ENCODE measurements at regions not wholly inside any gene's neighbourhood (a gene's known extent, or its start where the extent isn't known, plus 50 kb on each side); places are given as distances from the start of the nearest gene placed in this dataset.

- no peaks in the 10 kb centered on the region for H3K27me3 ChIP-seq
- no peaks in the 10 kb centered on the region for H3K36me3 ChIP-seq
- intact Hi-C loops (cut with DNase I): no loop called here
- no peak overlapping the region for H3K27ac ChIP-seq (replicated peaks in 1 of 4)
- H3K9me3 ChIP-seq: no peaks in the 10 kb centered on the region
- WGBS: 85% methylated on average over 1 of the region's 1 CpG
- no peak for DNase-seq (ENCODE audit: extremely low spot score)
- H3K4me1 ChIP-seq: no peaks in the 10 kb centered on the region
- no peak overlapping the region for H3K4me3 ChIP-seq
- no peak for TF ChIP-seq POLR2AphosphoS5 (IDR thresholded peaks at IDR 0.05)
- no peak for TF ChIP-seq EP300 (IDR thresholded peaks at IDR 0.05)
- no peak for TF ChIP-seq CTCF (IDR thresholded peaks at IDR 0.05)
- TF ChIP-seq POLR2A (IDR thresholded peaks at IDR 0.05; ENCODE audit: low read depth): no peak
These were observed 523.7 kb downstream of the TAFA4 start for GRCh38 chr3:68408626-68409025.

GRCh38 chr3:68403741-68404140 is 528.6 kb downstream of the TAFA4 start:
- Histone ChIP-seq H3K9me3 (no peaks in the 10 kb centered on the region), H3K27me3 (no peaks in the 10 kb centered on the region), H3K36me3 (no peaks in the 10 kb centered on the region), H3K4me1 (no peaks in the 10 kb centered on the region), H3K27ac (replicated peaks in 1 of 4) (no peak overlapping the region), H3K4me3 (no peak overlapping the region)
- DNase-seq (ENCODE audit: extremely low spot score): no peak
- intact Hi-C loops (cut with DNase I): no loop called here
- TF ChIP-seq POLR2A (IDR thresholded peaks at IDR 0.05; ENCODE audit: low read depth): no peak
- TF ChIP-seq CTCF (IDR thresholded peaks at IDR 0.05): no peak
- TF ChIP-seq POLR2AphosphoS5 (IDR thresholded peaks at IDR 0.05): no peak
- no peak for TF ChIP-seq EP300 (IDR thresholded peaks at IDR 0.05)

- 64% methylated on average over 6 of the region's 6 CpGs for WGBS
- H3K36me3 ChIP-seq: no peaks in the 10 kb centered on the region
- intact Hi-C loops (cut with DNase I): no loop called here
- H3K27ac ChIP-seq (replicated peaks in 1 of 4): no peak overlapping the region
- H3K4me3 ChIP-seq: no peak overlapping the region
- H3K4me1 ChIP-seq: no peaks in the 10 kb centered on the region
- H3K27me3 ChIP-seq: no peaks in the 10 kb centered on the region
- H3K9me3 ChIP-seq: no peaks in the 10 kb centered on the region
- DNase-seq (ENCODE audit: extremely low spot score): no peak
- TF ChIP-seq EP300 (IDR thresholded peaks at IDR 0.05): no peak
- TF ChIP-seq POLR2A (IDR thresholded peaks at IDR 0.05; ENCODE audit: low read depth): no peak
- no peak for TF ChIP-seq CTCF (IDR thresholded peaks at IDR 0.05)
- TF ChIP-seq POLR2AphosphoS5 (IDR thresholded peaks at IDR 0.05): no peak
These were observed 530.0 kb downstream of the TAFA4 start for GRCh38 chr3:68402235-68402918.

GRCh38 chr3:68378631-68379030 is 553.7 kb downstream of the TAFA4 start:
- no peaks in the 10 kb centered on the region for H3K36me3 ChIP-seq
- no peak overlapping the region for H3K4me3 ChIP-seq
- no peaks in the 10 kb centered on the region for H3K4me1 ChIP-seq
- DNase-seq (ENCODE audit: extremely low spot score): no peak
- no peak for TF ChIP-seq EP300 (IDR thresholded peaks at IDR 0.05)
- no peak for TF ChIP-seq CTCF (IDR thresholded peaks at IDR 0.05)
- TF ChIP-seq POLR2AphosphoS5 (IDR thresholded peaks at IDR 0.05): no peak
- TF ChIP-seq POLR2A (IDR thresholded peaks at IDR 0.05; ENCODE audit: low read depth): no peak
- H3K27ac ChIP-seq (replicated peaks in 1 of 4): no peak overlapping the region
- intact Hi-C loops (cut with DNase I): no loop called here
- H3K9me3 ChIP-seq: peaks cover 0 to 5% (median 0%) of the 10 kb centered on the region in 4 donors
- H3K27me3 ChIP-seq: no peaks in the 10 kb centered on the region
- 82% methylated on average over 8 of the region's 8 CpGs for WGBS

- Histone ChIP-seq H3K4me3 (no peak overlapping the region), H3K4me1 (no peaks in the 10 kb centered on the region), H3K27me3 (no peaks in the 10 kb centered on the region), H3K27ac (replicated peaks in 1 of 4) (no peak overlapping the region), H3K36me3 (no peaks in the 10 kb centered on the region), H3K9me3 (no peaks in the 10 kb centered on the region)
- TF ChIP-seq POLR2AphosphoS5 (IDR thresholded peaks at IDR 0.05) (no peak), POLR2A (IDR thresholded peaks at IDR 0.05; ENCODE audit: low read depth) (no peak), CTCF (IDR thresholded peaks at IDR 0.05) (no peak), EP300 (IDR thresholded peaks at IDR 0.05) (no peak)
- 71% methylated on average over 3 of the region's 3 CpGs for WGBS
- intact Hi-C loops (cut with DNase I): no loop called here
- DNase-seq (ENCODE audit: extremely low spot score): no peak
These were observed 558.6 kb downstream of the TAFA4 start for GRCh38 chr3:68373727-68374126.
